Endothelial cell (in vitro differentiated cells): ENCODE measurements at regions not wholly inside any gene's neighbourhood (a gene's known extent, or its start where the extent isn't known, plus 50 kb on each side); places are given as distances from the start of the nearest gene placed in this dataset.

Experiments used
- DNase-seq: peaks from one replicate; pipeline ENCODE4 v3.0.0; 2021; ENCODE audit warnings: low spot score
- H3K27ac Mint-ChIP-seq: one replicate; pipeline ENCODE4 v1.8.0; 2021; ENCODE audit warnings: mixed read lengths, inconsistent platforms; ENCODE audit not compliant: unreplicated experiment
- H3K27me3 Mint-ChIP-seq: one replicate; pipeline ENCODE4 v1.8.0; 2021; ENCODE audit warnings: mild to moderate bottlenecking, moderate library complexity, mixed read lengths, inconsistent platforms; ENCODE audit not compliant: unreplicated experiment
- H3K36me3 Mint-ChIP-seq: one replicate; pipeline ENCODE4 v1.8.0; 2021; ENCODE audit warnings: mild to moderate bottlenecking, low read depth, mixed read lengths, inconsistent platforms; ENCODE audit not compliant: unreplicated experiment
- H3K4me1 Mint-ChIP-seq: one replicate; pipeline ENCODE4 v1.8.0; 2021; ENCODE audit warnings: mild to moderate bottlenecking, mixed read lengths, inconsistent platforms; ENCODE audit not compliant: unreplicated experiment
- H3K4me3 Mint-ChIP-seq: one replicate; pipeline ENCODE4 v1.8.0; 2021; ENCODE audit warnings: mild to moderate bottlenecking, mixed read lengths, inconsistent platforms; ENCODE audit not compliant: unreplicated experiment
- H3K9me3 Mint-ChIP-seq: one replicate; pipeline ENCODE4 v1.8.0; 2021; ENCODE audit warnings: mixed read lengths, inconsistent platforms; ENCODE audit not compliant: unreplicated experiment
- CTCF ChIP-seq: fragments of 200-600 bp; sonication (generic); IDR thresholded peaks from one replicate; pipeline ENCODE4 v1.5.0; 2021; ENCODE audit warnings: antibody characterized with exemption; ENCODE audit not compliant: unreplicated experiment

- TF ChIP-seq CTCF: no peak
- DNase-seq: peak; percentile 70
- Mint-ChIP-seq H3K4me3 (no peak overlapping the region), H3K27me3 (peaks cover 27% of the 10 kb centered on the region), H3K27ac (peak overlapping the region; percentile 98), H3K36me3 (no peaks in the 10 kb centered on the region), H3K4me1 (peaks cover 75% of the 10 kb centered on the region), H3K9me3 (no peaks in the 10 kb centered on the region)
Observed at GRCh38 chr2:21256006-21256405, 132.2 kb downstream of the TDRD15 start.

- H3K4me3 Mint-ChIP-seq: no peak overlapping the region
- TF ChIP-seq CTCF: no peak
- H3K27me3 Mint-ChIP-seq: peaks cover 24% of the 10 kb centered on the region
- no peak for DNase-seq
- peaks cover 3% of the 10 kb centered on the region for H3K36me3 Mint-ChIP-seq
- peak overlapping the region; percentile 98 for H3K27ac Mint-ChIP-seq
- H3K9me3 Mint-ChIP-seq: no peaks in the 10 kb centered on the region
- H3K4me1 Mint-ChIP-seq: peaks cover 73% of the 10 kb centered on the region
Observed at GRCh38 chr2:21257621-21258020, 133.9 kb downstream of the TDRD15 start.

- H3K9me3 Mint-ChIP-seq: no peaks in the 10 kb centered on the region
- H3K4me3 Mint-ChIP-seq: no peak overlapping the region
- TF ChIP-seq CTCF: no peak
- no peak for DNase-seq
- peaks cover 72% of the 10 kb centered on the region for H3K4me1 Mint-ChIP-seq
- H3K27ac Mint-ChIP-seq: peak overlapping the region; percentile 98
- H3K36me3 Mint-ChIP-seq: peaks cover 3% of the 10 kb centered on the region
- H3K27me3 Mint-ChIP-seq: peaks cover 21% of the 10 kb centered on the region
Observed at GRCh38 chr2:21258082-21258481, 134.3 kb downstream of the TDRD15 start.

GRCh38 chr2:21260311-21260710 is 136.5 kb downstream of the TDRD15 start:
- no peak for DNase-seq
- Mint-ChIP-seq H3K4me1 (peaks cover 75% of the 10 kb centered on the region), H3K27me3 (peaks cover 18% of the 10 kb centered on the region)

GRCh38 chr2:21261591-21261990 is 137.8 kb downstream of the TDRD15 start:
- Mint-ChIP-seq H3K27ac (peak overlapping the region; percentile 32), H3K4me3 (no peak overlapping the region)
- DNase-seq: no peak

More at GRCh38 chr2:21260311-21260710, 136.5 kb downstream of the TDRD15 start:
- TF ChIP-seq CTCF: no peak
- Mint-ChIP-seq H3K9me3 (no peaks in the 10 kb centered on the region), H3K36me3 (peaks cover 3% of the 10 kb centered on the region), H3K4me3 (no peak overlapping the region), H3K27ac (peak overlapping the region; percentile 73)

More at GRCh38 chr2:21261591-21261990, 137.8 kb downstream of the TDRD15 start:
- H3K9me3 Mint-ChIP-seq: no peaks in the 10 kb centered on the region
- no peak for TF ChIP-seq CTCF
- H3K36me3 Mint-ChIP-seq: peaks cover 3% of the 10 kb centered on the region
- peaks cover 9% of the 10 kb centered on the region for H3K27me3 Mint-ChIP-seq
- peaks cover 65% of the 10 kb centered on the region for H3K4me1 Mint-ChIP-seq
